ENCODE measurements at regions not wholly inside any gene's neighbourhood (a gene's known extent, or its start where the extent isn't known, plus 50 kb on each side); places are given as distances from the start of the nearest gene placed in this dataset.

GRCh38 chr2:48134704-48135103 lies 179.8 kb upstream of the FOXN2 start (continued):
- 0 out of 4 replicates have a peak, but pooled peaks of 1 of the 2 experiments have one; percentile 12 for TF ChIP-seq RAD21 (CRISPR knock-in tag; conservative IDR thresholded peaks at IDR 0.05 in 1 of 2, IDR thresholded peaks at IDR 0.05 in 1 of 2)
- no peak for TF ChIP-seq ARID3B (CRISPR knock-in tag; IDR thresholded peaks at IDR 0.05; ENCODE audit: borderline replicate concordance)
- 0 out of 2 replicates have a peak, but pooled peaks have one; percentile 27 for TF ChIP-seq MYNN (IDR thresholded peaks at IDR 0.05)
- TF ChIP-seq MYNN (CRISPR knock-in tag; IDR thresholded peaks at IDR 0.05): no peak
- TF ChIP-seq FOXJ2 (tag; IDR thresholded peaks at IDR 0.05): no peak
- TF ChIP-seq GTF2F1 (IDR thresholded peaks at IDR 0.05; ENCODE audit: low read depth, low read length): no peak
- no peak for TF ChIP-seq NUFIP1 (IDR thresholded peaks at IDR 0.05; ENCODE audit: partially characterized antibody)
- TF ChIP-seq SRSF7 (optimal IDR thresholded peaks at IDR 0.05; ENCODE audit: low read depth, low read length): no peak
- peak; percentile 65 for TF ChIP-seq CCNT2 (IDR thresholded peaks at IDR 0.05; ENCODE audit: borderline replicate concordance, extremely low read depth, insufficient read length, low read depth, low read length)
- TF ChIP-seq ZNF398 (CRISPR knock-in tag; IDR thresholded peaks at IDR 0.05): no peak
- peak; percentile 90 for TF ChIP-seq CBFA2T2 (conservative IDR thresholded peaks at IDR 0.05)
- no peak for TF ChIP-seq NR2C2 (CRISPR knock-in tag; IDR thresholded peaks at IDR 0.05)
- peak; percentile 16; the same call in 1 of the 2 replicates for TF ChIP-seq NR2C2 (tag; IDR thresholded peaks at IDR 0.05)
- no peak for TF ChIP-seq BACH1 (tag; IDR thresholded peaks at IDR 0.05)
- TF ChIP-seq DPF2 (IDR thresholded peaks at IDR 0.05): peak; percentile 88
- TF ChIP-seq CREM (IDR thresholded peaks at IDR 0.05; ENCODE audit: low read depth): 0 out of 2 replicates have a peak, but pooled peaks have one; percentile 6
- no peak for TF ChIP-seq XRCC3 (IDR thresholded peaks at IDR 0.05)
- peak; percentile 45 to 48; a peak in 2 of 4 replicates for TF ChIP-seq FOXK2 (conservative IDR thresholded peaks at IDR 0.05 in 1 of 2, IDR thresholded peaks at IDR 0.05 in 1 of 2; ENCODE audit: low read depth in 2 of 2)
- TF ChIP-seq HINFP (tag; conservative IDR thresholded peaks at IDR 0.05; ENCODE audit: low read depth): no peak
- 0 out of 2 replicates have a peak, but pooled peaks have one; percentile 21 for TF ChIP-seq MXI1 (IDR thresholded peaks at IDR 0.05; ENCODE audit: low read depth, low read length)
- TF ChIP-seq VEZF1 (CRISPR knock-in tag; IDR thresholded peaks at IDR 0.05): no peak
- peak; percentile 77 for TF ChIP-seq EHMT2 (IDR thresholded peaks at IDR 0.05)
- peak; percentile 83 for TF ChIP-seq ZNF316 (IDR thresholded peaks at IDR 0.05)
- 0 out of 2 replicates have a peak, but pooled peaks have one; percentile 38 for TF ChIP-seq GATAD2A (IDR thresholded peaks at IDR 0.05)

Data from K562 (cell line).